ENCODE measurements at regions not wholly inside any gene's neighbourhood (a gene's known extent, or its start where the extent isn't known, plus 50 kb on each side); places are given as distances from the start of the nearest gene placed in this dataset.

DNA sequence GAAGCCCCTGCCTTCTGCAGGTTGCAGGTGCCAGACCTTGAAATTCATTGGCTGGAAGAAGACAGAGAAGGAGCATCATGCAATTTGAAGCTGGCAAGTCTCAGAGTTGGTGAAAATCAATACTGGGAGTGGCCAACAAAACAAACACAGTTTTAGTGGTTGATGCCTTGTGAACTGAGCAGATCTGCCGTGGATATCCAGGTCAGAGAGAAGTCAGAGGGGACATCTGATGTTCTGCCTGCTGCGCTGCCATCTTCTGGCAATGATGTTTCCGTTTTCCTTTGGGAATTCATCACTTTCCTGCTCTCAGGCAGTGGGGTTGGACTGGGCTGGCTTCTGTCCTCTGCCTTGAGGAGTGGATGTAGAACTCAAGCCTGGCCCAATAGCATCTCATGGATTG is 132.0 kb downstream of the RPS24 start:
- TF ChIP-seq, protein P1, sequence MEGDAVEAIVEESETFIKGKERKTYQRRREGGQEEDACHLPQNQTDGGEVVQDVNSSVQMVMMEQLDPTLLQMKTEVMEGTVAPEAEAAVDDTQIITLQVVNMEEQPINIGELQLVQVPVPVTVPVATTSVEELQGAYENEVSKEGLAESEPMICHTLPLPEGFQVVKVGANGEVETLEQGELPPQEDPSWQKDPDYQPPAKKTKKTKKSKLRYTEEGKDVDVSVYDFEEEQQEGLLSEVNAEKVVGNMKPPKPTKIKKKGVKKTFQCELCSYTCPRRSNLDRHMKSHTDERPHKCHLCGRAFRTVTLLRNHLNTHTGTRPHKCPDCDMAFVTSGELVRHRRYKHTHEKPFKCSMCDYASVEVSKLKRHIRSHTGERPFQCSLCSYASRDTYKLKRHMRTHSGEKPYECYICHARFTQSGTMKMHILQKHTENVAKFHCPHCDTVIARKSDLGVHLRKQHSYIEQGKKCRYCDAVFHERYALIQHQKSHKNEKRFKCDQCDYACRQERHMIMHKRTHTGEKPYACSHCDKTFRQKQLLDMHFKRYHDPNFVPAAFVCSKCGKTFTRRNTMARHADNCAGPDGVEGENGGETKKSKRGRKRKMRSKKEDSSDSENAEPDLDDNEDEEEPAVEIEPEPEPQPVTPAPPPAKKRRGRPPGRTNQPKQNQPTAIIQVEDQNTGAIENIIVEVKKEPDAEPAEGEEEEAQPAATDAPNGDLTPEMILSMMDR (IDR thresholded peaks at IDR 0.05): no peak
- TF ChIP-seq POLR2A (IDR thresholded peaks at IDR 0.05) (no peak), POLR2AphosphoS5 (IDR thresholded peaks at IDR 0.05) (no peak), EP300 (IDR thresholded peaks at IDR 0.05) (no peak)
